IMR-90 (cell line): ENCODE measurements at regions not wholly inside any gene's neighbourhood (a gene's known extent, or its start where the extent isn't known, plus 50 kb on each side); places are given as distances from the start of the nearest gene placed in this dataset.

ENCODE experiments used
- BHLHE40 ChIP-seq: fragments of 150-350 bp; IDR thresholded peaks from 2 replicates; pipeline ENCODE4 v1.6.1; 2016; ENCODE audit warnings: mild to moderate bottlenecking, low read depth, low read length
- CEBPB ChIP-seq: IDR thresholded peaks from 2 replicates; pipeline ENCODE4 v1.6.1; 2012; ENCODE audit warnings: low read depth, low read length, improper control_type of control experiment
- CHD1 ChIP-seq: IDR thresholded peaks from 2 replicates; pipeline ENCODE4 v1.6.1; 2012; ENCODE audit warnings: low read depth, low read length, improper control_type of control experiment
- MAFK ChIP-seq: IDR thresholded peaks from 2 replicates; pipeline ENCODE4 v1.6.1; 2012; ENCODE audit warnings: low read depth, low read length, improper control_type of control experiment
- MAZ ChIP-seq: IDR thresholded peaks from 2 replicates; pipeline ENCODE4 v1.6.1; 2012; ENCODE audit warnings: low read depth, mild to moderate bottlenecking, low read length, improper control_type of control experiment, moderate library complexity, borderline replicate concordance
- POLR2A ChIP-seq: IDR thresholded peaks from 2 replicates; pipeline ENCODE4 v1.6.1; 2012; ENCODE audit warnings: mild to moderate bottlenecking, low read depth, low read length
- RAD21 ChIP-seq: IDR thresholded peaks from 2 replicates; pipeline ENCODE4 v1.6.1; 2012; ENCODE audit warnings: low read length, improper control_type of control experiment
- RCOR1 ChIP-seq: IDR thresholded peaks from 2 replicates; pipeline ENCODE4 v1.6.1; 2012; ENCODE audit warnings: mild to moderate bottlenecking, low read length, improper control_type of control experiment; ENCODE audit not compliant: insufficient replicate concordance
- RFX5 ChIP-seq: IDR thresholded peaks from 2 replicates; pipeline ENCODE4 v1.8.0; 2012; ENCODE audit warnings: low read depth, mild to moderate bottlenecking, low read length, moderate library complexity
- TF ChIP-seq, protein P1 (sequence below): conservative IDR thresholded peaks from 2 replicates; pipeline ENCODE4 v1.5.1; 2012; ENCODE audit warnings: mild to moderate bottlenecking, low read depth, low read length, improper control_type of control experiment
- TF ChIP-seq, protein P2 (sequence below): fragments of 150-350 bp; IDR thresholded peaks from 2 replicates; pipeline ENCODE4 v1.6.1; 2016; ENCODE audit warnings: low read depth, mild to moderate bottlenecking, low read length, moderate library complexity, borderline replicate concordance
- TF ChIP-seq, protein P3 (sequence below): fragments of 150-350 bp; IDR thresholded peaks from 2 replicates; pipeline ENCODE4 v1.6.1; 2017; ENCODE audit warnings: mild to moderate bottlenecking, antibody characterized with exemption, low read length, low read depth

DNA sequence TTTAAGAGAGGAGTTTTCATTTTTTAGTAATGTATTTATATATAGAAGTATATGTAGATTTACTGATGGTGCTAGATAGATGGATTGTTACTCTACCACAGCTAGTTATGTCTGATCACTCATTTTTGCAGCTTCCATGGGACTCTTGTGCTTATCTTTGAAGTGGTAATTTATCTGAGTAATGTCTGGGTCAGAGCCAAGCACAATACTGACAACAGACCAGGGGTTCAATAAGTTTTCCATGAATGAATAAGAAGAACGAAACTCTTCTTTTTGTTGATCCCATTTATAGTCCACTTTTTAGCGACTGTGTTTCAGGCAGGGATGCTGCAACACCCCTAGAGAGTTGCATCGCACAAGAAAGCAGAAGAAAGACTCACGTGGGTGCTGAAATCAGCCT, 935.2 kb downstream of the PLA2G4A start:
- TF ChIP-seq, protein P1, sequence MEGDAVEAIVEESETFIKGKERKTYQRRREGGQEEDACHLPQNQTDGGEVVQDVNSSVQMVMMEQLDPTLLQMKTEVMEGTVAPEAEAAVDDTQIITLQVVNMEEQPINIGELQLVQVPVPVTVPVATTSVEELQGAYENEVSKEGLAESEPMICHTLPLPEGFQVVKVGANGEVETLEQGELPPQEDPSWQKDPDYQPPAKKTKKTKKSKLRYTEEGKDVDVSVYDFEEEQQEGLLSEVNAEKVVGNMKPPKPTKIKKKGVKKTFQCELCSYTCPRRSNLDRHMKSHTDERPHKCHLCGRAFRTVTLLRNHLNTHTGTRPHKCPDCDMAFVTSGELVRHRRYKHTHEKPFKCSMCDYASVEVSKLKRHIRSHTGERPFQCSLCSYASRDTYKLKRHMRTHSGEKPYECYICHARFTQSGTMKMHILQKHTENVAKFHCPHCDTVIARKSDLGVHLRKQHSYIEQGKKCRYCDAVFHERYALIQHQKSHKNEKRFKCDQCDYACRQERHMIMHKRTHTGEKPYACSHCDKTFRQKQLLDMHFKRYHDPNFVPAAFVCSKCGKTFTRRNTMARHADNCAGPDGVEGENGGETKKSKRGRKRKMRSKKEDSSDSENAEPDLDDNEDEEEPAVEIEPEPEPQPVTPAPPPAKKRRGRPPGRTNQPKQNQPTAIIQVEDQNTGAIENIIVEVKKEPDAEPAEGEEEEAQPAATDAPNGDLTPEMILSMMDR = no peak
- TF ChIP-seq, protein P2, sequence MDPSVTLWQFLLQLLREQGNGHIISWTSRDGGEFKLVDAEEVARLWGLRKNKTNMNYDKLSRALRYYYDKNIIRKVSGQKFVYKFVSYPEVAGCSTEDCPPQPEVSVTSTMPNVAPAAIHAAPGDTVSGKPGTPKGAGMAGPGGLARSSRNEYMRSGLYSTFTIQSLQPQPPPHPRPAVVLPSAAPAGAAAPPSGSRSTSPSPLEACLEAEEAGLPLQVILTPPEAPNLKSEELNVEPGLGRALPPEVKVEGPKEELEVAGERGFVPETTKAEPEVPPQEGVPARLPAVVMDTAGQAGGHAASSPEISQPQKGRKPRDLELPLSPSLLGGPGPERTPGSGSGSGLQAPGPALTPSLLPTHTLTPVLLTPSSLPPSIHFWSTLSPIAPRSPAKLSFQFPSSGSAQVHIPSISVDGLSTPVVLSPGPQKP = no peak
- TF ChIP-seq POLR2A = no peak
- no peak for TF ChIP-seq MAFK
- TF ChIP-seq RFX5 = no peak
- TF ChIP-seq RCOR1 = no peak
- no peak for TF ChIP-seq MAZ
- TF ChIP-seq CHD1 = no peak
- no peak for TF ChIP-seq RAD21
- TF ChIP-seq, protein P3, sequence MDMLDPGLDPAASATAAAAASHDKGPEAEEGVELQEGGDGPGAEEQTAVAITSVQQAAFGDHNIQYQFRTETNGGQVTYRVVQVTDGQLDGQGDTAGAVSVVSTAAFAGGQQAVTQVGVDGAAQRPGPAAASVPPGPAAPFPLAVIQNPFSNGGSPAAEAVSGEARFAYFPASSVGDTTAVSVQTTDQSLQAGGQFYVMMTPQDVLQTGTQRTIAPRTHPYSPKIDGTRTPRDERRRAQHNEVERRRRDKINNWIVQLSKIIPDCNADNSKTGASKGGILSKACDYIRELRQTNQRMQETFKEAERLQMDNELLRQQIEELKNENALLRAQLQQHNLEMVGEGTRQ = no peak
- 0 out of 2 replicates have a peak, but pooled peaks have one; percentile 2 for TF ChIP-seq CEBPB
- no peak for TF ChIP-seq BHLHE40
